ENCODE measurements at regions not wholly inside any gene's neighbourhood (a gene's known extent, or its start where the extent isn't known, plus 50 kb on each side); places are given as distances from the start of the nearest gene placed in this dataset.
"Not testable (repeated sequence)": the region's sequence is repeated elsewhere in the genome, so short reads cannot be mapped to it uniquely, and the experiment has no call there.

DNA sequence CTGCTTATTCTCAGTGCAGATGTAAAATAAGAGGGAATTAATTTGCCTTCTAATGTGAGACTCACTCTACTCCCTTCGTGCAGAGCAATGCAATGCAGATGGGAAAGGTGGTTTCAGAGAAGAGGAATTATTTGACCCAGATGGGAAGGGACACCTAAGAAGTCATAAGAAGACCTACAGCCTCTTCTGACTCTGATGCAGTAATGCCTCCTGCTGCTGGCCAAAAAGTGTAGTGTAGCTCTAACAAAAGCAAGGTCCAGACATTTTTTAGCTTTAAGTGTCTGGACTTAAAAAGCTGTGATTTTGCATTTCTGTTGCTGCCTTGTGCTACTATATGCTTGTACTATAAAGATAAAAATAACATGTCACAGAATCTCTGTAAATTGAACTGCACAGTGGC lies 501.4 kb downstream of the TTLL7 start:
- H3K36me3 Mint-ChIP-seq: peaks cover 3% of the 10 kb centered on the region
- H3K27ac Mint-ChIP-seq: no peak overlapping the region
- H3K4me3 Mint-ChIP-seq: no peak overlapping the region
- peaks cover 32% of the 10 kb centered on the region for H3K4me1 Mint-ChIP-seq (ENCODE audit: low read depth)
- no peaks in the 10 kb centered on the region for H3K9me3 Mint-ChIP-seq (ENCODE audit: low read depth)
- no peaks in the 10 kb centered on the region for H3K27me3 Mint-ChIP-seq

DNA sequence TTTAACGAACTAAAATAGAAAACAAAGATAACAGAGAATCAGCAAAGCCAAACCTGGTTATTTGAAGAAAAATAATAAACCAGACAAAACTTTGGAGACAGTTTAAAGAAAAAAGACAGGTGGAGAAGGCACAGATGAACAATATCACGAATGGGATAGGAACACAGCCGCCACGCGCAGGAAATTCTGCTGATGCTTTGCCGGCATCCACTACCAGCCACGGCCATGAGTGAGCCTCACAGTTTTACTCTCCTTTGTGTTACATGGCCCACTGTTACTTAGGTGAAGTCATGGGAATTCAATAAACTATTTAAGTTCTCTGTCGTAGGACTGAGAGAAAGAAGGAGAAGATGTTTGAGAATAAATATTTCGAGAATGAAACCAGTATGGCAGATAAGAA lies 503.4 kb downstream of the TTLL7 start:
- Mint-ChIP-seq H3K4me3 (no peak overlapping the region), H3K36me3 (peaks cover 5% of the 10 kb centered on the region), H3K4me1 (ENCODE audit: low read depth) (peaks cover 22% of the 10 kb centered on the region), H3K9me3 (ENCODE audit: low read depth) (no peaks in the 10 kb centered on the region), H3K27me3 (no peaks in the 10 kb centered on the region), H3K27ac (no peak overlapping the region)

DNA sequence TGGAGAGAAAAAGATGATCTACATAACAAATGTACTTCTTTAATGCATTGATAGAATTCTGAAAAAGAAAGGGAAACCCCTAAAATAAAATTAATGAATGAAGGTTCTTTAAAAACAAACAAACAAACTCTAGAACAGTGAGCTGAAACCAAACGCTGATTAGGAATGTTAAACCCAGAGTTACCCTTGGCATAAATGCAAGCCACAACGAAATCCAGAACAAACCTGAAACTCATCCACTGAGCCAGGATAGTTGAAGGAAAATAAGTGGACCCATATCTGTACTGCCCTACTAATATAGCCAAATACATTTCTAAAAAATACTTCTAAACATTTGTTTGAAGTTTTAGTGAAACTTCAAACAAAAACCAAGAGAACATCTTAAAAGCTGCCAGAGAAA lies 505.3 kb downstream of the TTLL7 start:
- H3K27ac Mint-ChIP-seq: no peak overlapping the region
- H3K36me3 Mint-ChIP-seq: peaks cover 8% of the 10 kb centered on the region
- no peaks in the 10 kb centered on the region for H3K27me3 Mint-ChIP-seq
- no peaks in the 10 kb centered on the region for H3K9me3 Mint-ChIP-seq (ENCODE audit: low read depth)
- no peak overlapping the region for H3K4me3 Mint-ChIP-seq
- H3K4me1 Mint-ChIP-seq (ENCODE audit: low read depth): peaks cover 22% of the 10 kb centered on the region

DNA sequence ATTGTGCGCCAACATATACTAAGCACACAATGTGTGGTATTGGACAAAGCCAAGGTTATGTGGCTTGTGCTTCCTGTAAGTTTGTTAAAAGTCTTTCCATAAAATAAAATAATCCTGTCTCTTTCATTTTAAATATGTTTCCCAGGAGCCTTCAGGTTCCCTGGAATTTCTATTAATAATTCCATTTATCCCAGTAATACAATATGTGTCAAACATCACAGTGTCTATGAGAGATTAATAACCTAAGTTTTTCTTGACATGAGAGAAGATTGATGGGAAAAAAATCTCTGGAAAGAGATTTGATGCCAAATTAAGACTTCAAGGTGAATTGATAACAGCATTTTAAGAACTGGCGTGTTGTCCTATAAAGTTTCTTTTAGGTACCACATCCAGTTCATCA lies 507.0 kb downstream of the TTLL7 start:
- Mint-ChIP-seq H3K4me3 (no peak overlapping the region), H3K36me3 (peaks cover 8% of the 10 kb centered on the region), H3K9me3 (ENCODE audit: low read depth) (no peaks in the 10 kb centered on the region), H3K4me1 (ENCODE audit: low read depth) (peaks cover 35% of the 10 kb centered on the region), H3K27ac (no peak overlapping the region), H3K27me3 (no peaks in the 10 kb centered on the region)

DNA sequence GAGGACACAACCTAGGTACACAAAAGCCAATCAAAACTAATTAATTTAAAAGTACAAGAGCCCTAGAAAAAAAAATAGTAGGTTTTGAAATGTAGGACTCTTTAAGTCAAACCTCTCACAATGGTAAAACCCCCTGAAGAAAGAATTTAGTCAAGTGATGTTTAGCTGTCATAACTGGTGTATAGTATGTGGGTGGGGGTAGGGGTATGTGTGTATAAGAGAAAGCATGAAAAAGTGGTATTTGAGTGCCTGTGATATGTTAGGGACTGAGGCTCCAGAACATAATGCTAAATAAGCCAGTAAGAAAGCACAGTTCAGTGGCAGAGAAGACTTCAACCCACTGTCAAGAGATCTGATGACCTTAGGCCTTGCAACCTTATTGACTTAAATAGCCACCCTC lies 507.9 kb downstream of the TTLL7 start:
- no peak overlapping the region for H3K27ac Mint-ChIP-seq

DNA sequence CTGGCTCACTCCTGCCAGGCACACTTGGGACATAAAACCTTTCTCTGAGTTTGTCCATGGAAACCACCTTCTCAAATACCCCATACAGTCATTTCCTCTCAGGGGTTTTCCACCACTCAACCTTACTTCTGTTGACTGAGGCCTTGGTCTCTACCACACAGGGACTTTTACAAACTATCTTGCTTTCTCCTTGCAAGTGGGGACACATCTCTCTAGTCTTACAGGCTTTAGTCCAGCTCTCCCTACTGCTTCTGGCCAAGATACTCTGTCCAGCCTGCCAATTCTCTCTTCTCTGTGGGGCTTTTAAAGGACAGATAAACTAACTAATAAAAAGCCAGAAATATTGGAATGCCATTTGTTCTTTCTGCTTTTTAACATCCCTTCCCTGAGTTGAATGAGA lies 510.8 kb downstream of the TTLL7 start:
- H3K27ac Mint-ChIP-seq: peak overlapping the region; percentile 92
- H3K4me3 Mint-ChIP-seq: peak overlapping the region; percentile 40
- H3K4me1 Mint-ChIP-seq (ENCODE audit: low read depth): peaks cover 40% of the 10 kb centered on the region

More for the DNA sequence above, 507.9 kb downstream of the TTLL7 start:
- Mint-ChIP-seq H3K36me3 (peaks cover 8% of the 10 kb centered on the region), H3K9me3 (ENCODE audit: low read depth) (no peaks in the 10 kb centered on the region), H3K4me3 (no peak overlapping the region), H3K27me3 (no peaks in the 10 kb centered on the region), H3K4me1 (ENCODE audit: low read depth) (peaks cover 39% of the 10 kb centered on the region)

DNA sequence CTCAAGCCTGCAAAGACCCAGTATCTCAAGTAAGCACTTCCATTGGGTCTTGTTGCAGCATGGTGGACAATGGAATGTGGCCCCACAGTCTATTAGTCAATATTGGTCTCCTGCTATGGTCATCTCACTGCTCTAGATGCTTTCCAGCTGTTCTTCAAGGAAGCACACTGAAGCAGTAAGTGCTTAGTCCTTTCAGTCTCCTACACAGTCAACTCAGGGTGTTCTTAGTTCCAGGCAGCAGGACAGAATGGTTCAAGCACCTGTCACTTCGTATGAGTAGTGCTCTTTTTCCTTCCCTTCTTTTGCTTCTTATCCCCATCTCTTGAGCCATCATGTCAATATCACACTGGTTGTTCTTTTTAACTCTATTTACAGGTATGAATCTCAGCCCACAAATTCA lies 511.5 kb downstream of the TTLL7 start:
- H3K27me3 Mint-ChIP-seq; H3K9me3 Mint-ChIP-seq (ENCODE audit: low read depth); H3K4me3 Mint-ChIP-seq; H3K36me3 Mint-ChIP-seq: not testable (repeated sequence)
- peaks cover 40% of the 10 kb centered on the region for H3K4me1 Mint-ChIP-seq (ENCODE audit: low read depth)
- peak overlapping the region; percentile 92 for H3K27ac Mint-ChIP-seq

More for the DNA sequence above, 510.8 kb downstream of the TTLL7 start:
- not testable (repeated sequence) for H3K9me3 Mint-ChIP-seq (ENCODE audit: low read depth); H3K27me3 Mint-ChIP-seq; H3K36me3 Mint-ChIP-seq

DNA sequence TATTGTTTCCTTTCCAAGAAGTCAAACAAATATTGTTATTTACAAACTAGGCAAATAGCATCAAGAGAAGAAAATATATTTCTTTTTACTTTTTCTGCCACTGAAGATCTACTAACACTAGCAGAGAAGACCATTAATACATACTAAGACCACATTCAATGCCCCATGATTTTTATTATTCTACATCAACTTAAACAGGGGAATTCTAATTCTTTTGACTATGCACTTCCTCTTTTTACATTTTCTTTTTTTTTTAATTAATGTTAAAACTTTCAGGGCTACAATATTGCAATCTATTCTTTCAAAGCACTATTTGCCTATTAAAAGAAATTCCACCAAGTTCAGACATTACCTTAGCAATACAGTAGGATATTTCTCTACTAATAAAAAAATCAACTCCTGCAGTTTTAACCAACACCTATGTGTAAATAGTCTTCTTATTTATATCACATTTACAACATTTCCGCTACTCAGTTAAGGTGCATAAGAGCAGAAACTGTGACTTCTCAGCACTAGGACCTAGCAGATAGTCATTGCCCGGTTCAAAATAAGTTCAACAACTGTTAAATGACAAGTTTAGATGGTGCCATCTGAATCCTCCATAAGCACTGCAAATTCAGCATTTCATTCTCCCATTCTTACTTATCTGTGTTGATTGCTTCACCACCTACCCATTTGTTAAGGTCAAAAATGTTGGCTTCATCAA lies 513.5 kb downstream of the TTLL7 start:
- not testable (repeated sequence) for H3K27ac Mint-ChIP-seq; H3K27me3 Mint-ChIP-seq; H3K9me3 Mint-ChIP-seq (ENCODE audit: low read depth); H3K4me3 Mint-ChIP-seq; H3K36me3 Mint-ChIP-seq
- peaks cover 33% of the 10 kb centered on the region for H3K4me1 Mint-ChIP-seq (ENCODE audit: low read depth)

DNA sequence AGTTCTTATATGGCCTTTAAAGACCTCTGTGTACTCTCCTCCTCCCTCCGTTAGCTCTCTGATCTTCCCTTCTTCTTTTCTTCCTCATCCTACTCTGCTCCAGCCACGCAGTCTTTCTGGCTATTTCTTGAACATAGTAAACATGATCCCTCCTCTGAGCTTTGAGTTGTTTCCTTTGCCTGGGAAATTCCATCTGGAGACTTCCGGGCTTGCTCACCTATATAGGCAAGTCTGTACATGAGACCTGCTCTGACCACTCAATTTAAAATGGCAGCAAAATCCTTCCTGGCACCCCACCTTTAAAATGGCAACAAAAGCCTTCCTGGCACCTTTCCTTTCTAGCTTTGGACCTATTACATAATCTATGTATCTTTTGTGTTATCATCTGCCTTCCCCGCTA lies 517.6 kb downstream of the TTLL7 start:
- peaks cover 11% of the 10 kb centered on the region for H3K4me1 Mint-ChIP-seq (ENCODE audit: low read depth)
- H3K4me3 Mint-ChIP-seq; H3K27ac Mint-ChIP-seq; H3K27me3 Mint-ChIP-seq; H3K36me3 Mint-ChIP-seq; H3K9me3 Mint-ChIP-seq (ENCODE audit: low read depth): not testable (repeated sequence)

DNA sequence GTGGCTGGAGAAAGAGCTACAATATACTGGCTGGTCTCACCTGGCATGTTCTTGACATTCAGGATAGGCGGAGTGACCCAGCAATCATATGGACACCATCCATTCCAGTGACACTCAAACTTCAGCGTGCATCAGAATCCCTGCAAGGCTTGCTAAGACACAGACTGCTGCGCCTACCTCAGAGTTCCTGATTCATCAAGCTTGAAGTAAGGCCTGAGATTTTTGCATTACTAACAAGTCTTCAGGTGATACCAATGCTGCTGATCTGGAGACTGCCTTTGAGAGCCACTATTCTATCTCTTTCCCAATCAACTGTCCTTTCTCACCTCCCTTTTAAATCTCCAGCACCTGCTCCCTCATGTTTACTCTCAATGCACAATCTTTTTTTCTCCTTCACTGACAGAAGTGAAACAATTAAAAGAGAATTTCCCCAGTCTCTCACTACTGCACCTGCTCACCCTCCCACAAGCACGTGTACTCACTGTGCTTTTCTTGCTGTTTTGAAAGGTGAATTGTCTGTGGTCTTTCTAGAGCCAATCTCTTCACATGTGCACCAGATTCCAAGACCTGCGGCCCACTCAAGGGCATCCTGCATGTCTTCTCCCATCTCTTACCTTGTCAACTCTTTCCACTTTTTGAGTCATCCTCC lies 519.2 kb downstream of the TTLL7 start:
- not testable (repeated sequence) for H3K27ac Mint-ChIP-seq; H3K4me3 Mint-ChIP-seq; H3K9me3 Mint-ChIP-seq (ENCODE audit: low read depth); H3K4me1 Mint-ChIP-seq (ENCODE audit: low read depth); H3K36me3 Mint-ChIP-seq; H3K27me3 Mint-ChIP-seq

DNA sequence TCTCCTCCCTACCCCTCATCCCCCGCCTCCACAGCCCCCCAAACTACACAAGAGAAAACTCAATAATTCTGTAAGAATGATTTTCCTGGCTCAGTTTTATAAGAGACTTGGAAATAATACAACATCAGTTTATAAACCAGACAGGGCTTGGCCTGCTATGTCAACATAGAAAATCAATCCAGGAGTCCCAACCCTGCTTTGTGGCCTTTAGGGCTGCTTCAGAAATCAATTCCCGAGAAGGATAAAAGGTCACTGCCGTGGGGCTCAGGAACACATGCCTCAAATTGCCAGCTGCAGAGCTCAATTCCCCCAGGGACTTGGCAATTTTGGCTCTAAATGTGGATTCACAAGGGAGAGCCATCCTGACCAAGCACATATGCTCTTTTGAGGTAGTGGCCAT lies 520.8 kb downstream of the TTLL7 start:
- not testable (repeated sequence) for H3K4me3 Mint-ChIP-seq; H3K27me3 Mint-ChIP-seq; H3K9me3 Mint-ChIP-seq (ENCODE audit: low read depth)

DNA sequence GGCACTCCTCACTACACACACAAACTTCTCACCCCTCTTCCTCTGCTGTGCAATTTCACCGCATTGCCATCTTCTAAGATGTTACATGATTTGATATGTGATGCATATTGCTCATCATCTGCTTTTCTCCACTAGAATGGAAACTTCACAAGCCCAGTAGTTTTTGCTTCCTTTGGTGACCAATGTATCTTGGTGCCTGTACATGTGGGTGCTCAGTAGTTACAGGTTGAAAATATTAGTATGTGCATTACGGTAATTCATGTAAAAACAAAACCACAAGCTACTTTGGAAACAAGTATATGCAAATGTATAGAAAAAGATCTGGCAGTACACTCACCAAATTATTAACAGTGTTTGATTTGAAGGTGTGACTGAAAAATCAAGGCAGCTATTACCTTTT lies 522.4 kb downstream of the TTLL7 start:
- H3K4me1 Mint-ChIP-seq (ENCODE audit: low read depth); H3K27ac Mint-ChIP-seq; H3K4me3 Mint-ChIP-seq; H3K9me3 Mint-ChIP-seq (ENCODE audit: low read depth); H3K27me3 Mint-ChIP-seq; H3K36me3 Mint-ChIP-seq: not testable (repeated sequence)

More for the DNA sequence above, 520.8 kb downstream of the TTLL7 start:
- not testable (repeated sequence) for H3K27ac Mint-ChIP-seq; H3K36me3 Mint-ChIP-seq; H3K4me1 Mint-ChIP-seq (ENCODE audit: low read depth)

DNA sequence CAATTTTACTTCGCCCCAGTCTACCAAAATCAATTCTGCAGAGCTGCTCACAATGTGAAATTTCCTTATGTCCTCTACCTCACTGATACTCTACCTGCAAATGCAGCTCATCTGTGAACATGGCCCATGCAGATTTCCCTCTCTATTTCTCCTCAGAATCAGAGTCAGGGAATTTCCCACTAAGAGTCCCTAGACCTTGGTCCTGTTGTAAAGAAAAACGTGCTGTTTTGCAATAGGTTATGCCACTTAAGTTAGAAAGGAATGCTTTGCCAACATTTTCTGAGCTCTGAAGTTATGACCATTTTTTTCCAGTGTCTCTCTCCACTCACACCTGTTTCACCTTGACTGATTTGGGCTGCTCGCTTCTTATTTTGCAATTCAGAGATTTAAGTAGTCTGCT lies 524.0 kb downstream of the TTLL7 start:
- H3K4me3 Mint-ChIP-seq; H3K9me3 Mint-ChIP-seq (ENCODE audit: low read depth): not testable (repeated sequence)

DNA sequence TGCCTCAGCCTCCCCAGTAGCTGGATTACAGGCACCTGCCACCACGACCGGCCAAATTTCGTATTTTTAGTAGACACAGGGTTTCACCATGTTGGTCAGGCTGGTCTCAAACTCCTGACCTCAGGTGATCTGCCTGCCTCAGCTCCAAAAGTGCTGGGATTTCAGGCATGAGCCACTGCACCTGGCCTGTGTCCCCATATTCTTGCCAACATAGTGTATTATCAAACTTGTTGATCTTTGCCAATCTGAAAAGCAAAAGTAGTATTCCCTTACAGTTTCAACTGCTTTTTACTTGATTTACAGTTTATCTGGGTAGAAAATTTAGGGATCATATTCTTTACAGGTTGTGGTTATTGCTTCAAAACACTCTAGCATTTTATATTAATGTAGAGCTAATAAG lies 524.9 kb downstream of the TTLL7 start:
- H3K27me3 Mint-ChIP-seq; H3K4me1 Mint-ChIP-seq (ENCODE audit: low read depth); H3K4me3 Mint-ChIP-seq; H3K27ac Mint-ChIP-seq; H3K36me3 Mint-ChIP-seq; H3K9me3 Mint-ChIP-seq (ENCODE audit: low read depth): not testable (repeated sequence)

More for the DNA sequence above, 524.0 kb downstream of the TTLL7 start:
- H3K4me1 Mint-ChIP-seq (ENCODE audit: low read depth); H3K27me3 Mint-ChIP-seq; H3K36me3 Mint-ChIP-seq; H3K27ac Mint-ChIP-seq: not testable (repeated sequence)

DNA sequence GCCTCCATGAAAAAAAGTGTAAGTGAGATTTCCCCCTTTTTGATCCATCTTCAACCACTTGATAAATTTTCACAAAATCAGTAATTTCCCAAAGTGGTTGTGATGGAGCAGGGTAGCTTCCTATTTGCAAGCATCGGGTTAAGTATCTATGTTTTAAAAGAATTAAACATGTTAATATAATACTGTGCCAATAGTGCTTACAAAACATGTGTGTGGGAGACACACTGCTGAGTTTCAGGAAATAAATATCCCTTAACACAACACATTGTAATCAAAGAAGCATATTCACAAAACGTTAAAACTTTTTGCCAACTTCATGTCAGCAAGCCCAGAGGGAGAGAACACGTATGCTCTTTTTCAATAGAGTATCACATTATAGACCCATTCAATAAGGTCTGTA lies 526.9 kb downstream of the TTLL7 start:
- H3K9me3 Mint-ChIP-seq (ENCODE audit: low read depth); H3K4me3 Mint-ChIP-seq; H3K36me3 Mint-ChIP-seq; H3K27ac Mint-ChIP-seq; H3K4me1 Mint-ChIP-seq (ENCODE audit: low read depth); H3K27me3 Mint-ChIP-seq: not testable (repeated sequence)

DNA sequence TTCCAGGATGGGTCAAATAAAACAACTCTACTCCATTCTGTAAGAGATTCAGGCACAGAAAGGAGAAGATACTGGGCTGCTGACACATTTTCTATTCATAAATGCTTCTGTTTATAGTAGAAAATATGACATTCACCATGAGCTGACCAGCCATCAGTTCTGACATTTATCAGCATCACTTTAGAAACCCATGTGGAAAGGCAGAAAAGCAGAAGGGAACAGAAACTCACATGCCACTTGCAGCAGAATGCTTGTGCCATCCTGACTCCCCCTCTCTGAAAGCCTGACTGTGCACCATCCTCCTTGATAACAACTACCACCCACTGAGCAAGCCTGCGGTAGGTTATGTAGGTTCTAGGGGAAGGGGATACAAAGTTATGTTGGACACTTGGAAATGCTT lies 527.7 kb downstream of the TTLL7 start:
- not testable (repeated sequence) for H3K4me3 Mint-ChIP-seq; H3K27me3 Mint-ChIP-seq; H3K4me1 Mint-ChIP-seq (ENCODE audit: low read depth); H3K9me3 Mint-ChIP-seq (ENCODE audit: low read depth); H3K27ac Mint-ChIP-seq; H3K36me3 Mint-ChIP-seq
